WTC11 (cell line): ENCODE measurements at regions not wholly inside any gene's neighbourhood (a gene's known extent, or its start where the extent isn't known, plus 50 kb on each side); places are given as distances from the start of the nearest gene placed in this dataset.

ENCODE experiments used
- IRF2 ChIP-seq: sonication (generic); formaldehyde crosslinking; IDR thresholded peaks from 2 replicates; pipeline ENCODE4 v1.8.0; 2022; ENCODE audit warnings: low read depth, missing genetic modification reagents, borderline replicate concordance
- TF ChIP-seq, protein P1 (sequence below): fragments of 200-600 bp; IDR thresholded peaks from 2 replicates; pipeline ENCODE4 v1.8.0; 2022; ENCODE audit warnings: antibody characterized with exemption
- TF ChIP-seq, protein P2 (sequence below): sonication (generic); formaldehyde crosslinking; conservative IDR thresholded peaks from 2 replicates; pipeline ENCODE4 v1.8.1; 2023; ENCODE audit warnings: mild to moderate bottlenecking, low read depth, missing genetic modification reagents, moderate library complexity

DNA sequence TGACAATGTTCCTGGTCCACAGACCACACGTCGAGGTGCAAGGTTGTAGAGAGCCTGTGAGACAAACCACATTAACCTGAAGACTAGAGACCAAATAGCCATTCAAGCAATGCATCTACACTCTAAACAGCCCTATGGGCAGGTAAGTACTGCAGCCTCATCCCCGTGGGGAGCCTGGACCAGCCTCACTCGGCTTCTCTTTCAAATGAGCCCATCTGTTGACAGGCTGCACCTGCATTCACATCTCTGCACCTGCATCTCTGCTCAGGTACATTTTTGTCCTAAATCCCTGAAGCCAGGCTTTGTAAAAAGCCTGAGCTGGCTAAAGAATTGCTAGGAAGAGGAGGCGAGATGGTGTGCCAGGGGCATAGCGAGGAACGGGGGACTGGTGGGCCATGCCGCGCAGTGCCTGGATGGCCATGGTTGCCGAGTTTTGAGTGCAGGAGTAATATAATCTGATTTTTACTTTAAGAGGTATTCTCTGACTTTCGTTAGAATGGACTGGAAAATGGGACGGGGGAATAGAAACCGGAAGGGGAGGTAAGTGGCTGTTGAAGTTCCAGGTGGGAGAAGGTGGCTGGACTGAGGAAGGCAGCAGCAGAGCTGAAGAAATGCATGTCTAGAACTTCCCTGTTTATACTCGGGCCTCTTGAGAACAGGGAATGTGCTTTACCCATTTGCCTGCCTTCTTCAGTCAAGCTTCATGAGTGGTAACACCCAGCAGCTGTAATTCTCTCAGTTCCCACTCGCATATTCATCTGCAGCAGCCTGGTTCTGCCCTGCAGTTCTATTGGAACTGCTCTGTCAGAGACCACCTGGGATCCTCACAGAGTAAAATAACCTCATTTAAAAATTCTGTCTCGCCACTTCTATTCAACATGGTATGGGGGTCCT, 226.4 kb downstream of the OPA1 start:
- TF ChIP-seq, protein P1, sequence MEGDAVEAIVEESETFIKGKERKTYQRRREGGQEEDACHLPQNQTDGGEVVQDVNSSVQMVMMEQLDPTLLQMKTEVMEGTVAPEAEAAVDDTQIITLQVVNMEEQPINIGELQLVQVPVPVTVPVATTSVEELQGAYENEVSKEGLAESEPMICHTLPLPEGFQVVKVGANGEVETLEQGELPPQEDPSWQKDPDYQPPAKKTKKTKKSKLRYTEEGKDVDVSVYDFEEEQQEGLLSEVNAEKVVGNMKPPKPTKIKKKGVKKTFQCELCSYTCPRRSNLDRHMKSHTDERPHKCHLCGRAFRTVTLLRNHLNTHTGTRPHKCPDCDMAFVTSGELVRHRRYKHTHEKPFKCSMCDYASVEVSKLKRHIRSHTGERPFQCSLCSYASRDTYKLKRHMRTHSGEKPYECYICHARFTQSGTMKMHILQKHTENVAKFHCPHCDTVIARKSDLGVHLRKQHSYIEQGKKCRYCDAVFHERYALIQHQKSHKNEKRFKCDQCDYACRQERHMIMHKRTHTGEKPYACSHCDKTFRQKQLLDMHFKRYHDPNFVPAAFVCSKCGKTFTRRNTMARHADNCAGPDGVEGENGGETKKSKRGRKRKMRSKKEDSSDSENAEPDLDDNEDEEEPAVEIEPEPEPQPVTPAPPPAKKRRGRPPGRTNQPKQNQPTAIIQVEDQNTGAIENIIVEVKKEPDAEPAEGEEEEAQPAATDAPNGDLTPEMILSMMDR: no peak
- no peak for TF ChIP-seq IRF2 (CRISPR knock-in tag)
- TF ChIP-seq, protein P2, sequence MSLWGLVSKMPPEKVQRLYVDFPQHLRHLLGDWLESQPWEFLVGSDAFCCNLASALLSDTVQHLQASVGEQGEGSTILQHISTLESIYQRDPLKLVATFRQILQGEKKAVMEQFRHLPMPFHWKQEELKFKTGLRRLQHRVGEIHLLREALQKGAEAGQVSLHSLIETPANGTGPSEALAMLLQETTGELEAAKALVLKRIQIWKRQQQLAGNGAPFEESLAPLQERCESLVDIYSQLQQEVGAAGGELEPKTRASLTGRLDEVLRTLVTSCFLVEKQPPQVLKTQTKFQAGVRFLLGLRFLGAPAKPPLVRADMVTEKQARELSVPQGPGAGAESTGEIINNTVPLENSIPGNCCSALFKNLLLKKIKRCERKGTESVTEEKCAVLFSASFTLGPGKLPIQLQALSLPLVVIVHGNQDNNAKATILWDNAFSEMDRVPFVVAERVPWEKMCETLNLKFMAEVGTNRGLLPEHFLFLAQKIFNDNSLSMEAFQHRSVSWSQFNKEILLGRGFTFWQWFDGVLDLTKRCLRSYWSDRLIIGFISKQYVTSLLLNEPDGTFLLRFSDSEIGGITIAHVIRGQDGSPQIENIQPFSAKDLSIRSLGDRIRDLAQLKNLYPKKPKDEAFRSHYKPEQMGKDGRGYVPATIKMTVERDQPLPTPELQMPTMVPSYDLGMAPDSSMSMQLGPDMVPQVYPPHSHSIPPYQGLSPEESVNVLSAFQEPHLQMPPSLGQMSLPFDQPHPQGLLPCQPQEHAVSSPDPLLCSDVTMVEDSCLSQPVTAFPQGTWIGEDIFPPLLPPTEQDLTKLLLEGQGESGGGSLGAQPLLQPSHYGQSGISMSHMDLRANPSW (CRISPR knock-in tag): no peak
